ENCODE measurements at regions not wholly inside any gene's neighbourhood (a gene's known extent, or its start where the extent isn't known, plus 50 kb on each side); places are given as distances from the start of the nearest gene placed in this dataset.
A peak's percentile ranks its signal among the peaks of the same experiment; 100 is the strongest.
"Not testable (repeated sequence)": the region's sequence is repeated elsewhere in the genome, so short reads cannot be mapped to it uniquely, and the experiment has no call there.

- H3K27ac ChIP-seq (ENCODE audit: low read depth, low read length); BruUV-seq (replicated peaks); H3K27me3 ChIP-seq (ENCODE audit: insufficient read depth, low read length); H3K9me2 ChIP-seq (ENCODE audit: insufficient read depth); H3K36me3 ChIP-seq (ENCODE audit: control insufficient read depth in 1 of 2, insufficient read depth in 2 of 2, low read length in 2 of 2); H3K9me3 ChIP-seq (ENCODE audit: control insufficient read depth in 1 of 2, insufficient read depth in 1 of 2, low read depth in 1 of 2, low read length in 2 of 2); H2AFZ ChIP-seq (ENCODE audit: low read depth, low read length, poor library complexity, severe bottlenecking); POLR2A ChIA-PET; RAD21 ChIA-PET (ENCODE audit: low non-redundant PET in 1 of 2, low total read pairs in 2 of 2, uncharacterized antibody in 2 of 2, unreplicated experiment in 2 of 2); H3K9ac ChIP-seq (ENCODE audit: low read length); H3K4me3 ChIP-seq (replicated peaks in 1 of 2; ENCODE audit: low read depth in 1 of 2, low read length in 2 of 2); H3K4me2 ChIP-seq (ENCODE audit: low read length); H3K79me2 ChIP-seq (ENCODE audit: insufficient read depth, low read length); H3K4me1 ChIP-seq (ENCODE audit: control insufficient read depth in 1 of 2, insufficient read depth in 2 of 2, low read length in 2 of 2); H4K20me1 ChIP-seq (ENCODE audit: insufficient read depth): not testable (repeated sequence)
- TF ChIP-seq RAD21 (IDR thresholded peaks at IDR 0.05; ENCODE audit: low read depth), result peak; percentile 72
- TF ChIP-seq, protein P1, sequence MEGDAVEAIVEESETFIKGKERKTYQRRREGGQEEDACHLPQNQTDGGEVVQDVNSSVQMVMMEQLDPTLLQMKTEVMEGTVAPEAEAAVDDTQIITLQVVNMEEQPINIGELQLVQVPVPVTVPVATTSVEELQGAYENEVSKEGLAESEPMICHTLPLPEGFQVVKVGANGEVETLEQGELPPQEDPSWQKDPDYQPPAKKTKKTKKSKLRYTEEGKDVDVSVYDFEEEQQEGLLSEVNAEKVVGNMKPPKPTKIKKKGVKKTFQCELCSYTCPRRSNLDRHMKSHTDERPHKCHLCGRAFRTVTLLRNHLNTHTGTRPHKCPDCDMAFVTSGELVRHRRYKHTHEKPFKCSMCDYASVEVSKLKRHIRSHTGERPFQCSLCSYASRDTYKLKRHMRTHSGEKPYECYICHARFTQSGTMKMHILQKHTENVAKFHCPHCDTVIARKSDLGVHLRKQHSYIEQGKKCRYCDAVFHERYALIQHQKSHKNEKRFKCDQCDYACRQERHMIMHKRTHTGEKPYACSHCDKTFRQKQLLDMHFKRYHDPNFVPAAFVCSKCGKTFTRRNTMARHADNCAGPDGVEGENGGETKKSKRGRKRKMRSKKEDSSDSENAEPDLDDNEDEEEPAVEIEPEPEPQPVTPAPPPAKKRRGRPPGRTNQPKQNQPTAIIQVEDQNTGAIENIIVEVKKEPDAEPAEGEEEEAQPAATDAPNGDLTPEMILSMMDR (IDR thresholded peaks at IDR 0.05 in 2 of 3, conservative IDR thresholded peaks at IDR 0.05 in 1 of 3; ENCODE audit: borderline replicate concordance in 1 of 3, insufficient read depth in 1 of 3, low read depth in 2 of 3, low read length in 2 of 3), result peak; percentile 36 to 49 (median 40); a peak in 4 of 6 replicates
- peak; percentile 27 for DNase-seq (ENCODE audit: low read depth, low spot score)
- ATAC-seq, result peak; percentile 90
- CTCF ChIA-PET, result interaction anchor here (1.9 kb wide), 1 partner anchor 509 kb away, joined by 7 read pairs; no protein-coding TSS in a partner anchor
- intact Hi-C loops (cut with micrococcal nuclease), result loop anchor here (1.0 to 10.0 kb wide), 4 partner anchors 300 to 839 kb away; no protein-coding TSS in a partner anchor
Observed at GRCh38 chr1:166433404-166434304, 266.9 kb upstream of the FAM78B start.

DNA sequence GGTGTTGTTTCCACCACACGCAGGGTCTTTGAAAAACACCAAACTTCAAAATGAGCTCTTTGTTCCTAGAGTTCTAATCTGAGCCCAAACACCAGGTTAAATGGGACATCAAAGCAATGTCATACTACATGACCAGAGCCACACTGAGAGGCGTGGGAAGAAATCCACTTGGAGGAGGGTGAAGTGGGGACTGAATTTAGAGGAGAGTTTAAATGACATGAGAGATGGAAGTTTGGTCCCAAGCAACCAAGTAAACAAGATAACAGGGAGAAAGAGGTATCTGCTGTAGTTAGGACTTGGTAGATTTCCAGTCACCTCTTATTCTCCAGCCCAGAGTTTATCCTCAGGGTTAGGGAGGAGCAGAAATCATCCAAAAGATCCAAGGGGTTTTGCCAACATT, 290.9 kb upstream of the FAM78B start:
- Histone ChIP-seq H3K9me2 (ENCODE audit: insufficient read depth) (no peaks in the 10 kb centered on the region), H3K4me3 (replicated peaks in 1 of 2; ENCODE audit: low read depth in 1 of 2, low read length in 2 of 2) (no peak overlapping the region), H2AFZ (ENCODE audit: low read depth, low read length, poor library complexity, severe bottlenecking) (no peak overlapping the region), H3K4me2 (ENCODE audit: low read length) (no peak overlapping the region), H3K79me2 (ENCODE audit: insufficient read depth, low read length) (no peaks in the 10 kb centered on the region), H4K20me1 (ENCODE audit: insufficient read depth) (no peaks in the 10 kb centered on the region), H3K4me1 (ENCODE audit: control insufficient read depth in 1 of 2, insufficient read depth in 2 of 2, low read length in 2 of 2) (no peaks in the 10 kb centered on the region), H3K36me3 (ENCODE audit: control insufficient read depth in 1 of 2, insufficient read depth in 2 of 2, low read length in 2 of 2) (no peaks in the 10 kb centered on the region), H3K27me3 (ENCODE audit: insufficient read depth, low read length) (0 out of 2 replicates have a peak, but pooled peaks cover 5% of the 10 kb centered on the region), H3K27ac (ENCODE audit: low read depth, low read length) (no peak overlapping the region), H3K9me3 (ENCODE audit: control insufficient read depth in 1 of 2, insufficient read depth in 1 of 2, low read depth in 1 of 2, low read length in 2 of 2) (no peaks in the 10 kb centered on the region), H3K9ac (ENCODE audit: low read length) (no peak overlapping the region)
- DNase-seq (ENCODE audit: low read depth, low spot score), result no peak
- BruUV-seq (replicated peaks), result no TSS peak
- ATAC-seq, result no peak
- intact Hi-C loops (cut with micrococcal nuclease), result no loop called here
- ChIA-PET CTCF (no interaction called here), RAD21 (ENCODE audit: low non-redundant PET in 1 of 2, low total read pairs in 2 of 2, uncharacterized antibody in 2 of 2, unreplicated experiment in 2 of 2) (no interaction called here), POLR2A (no interaction called here)
- TF ChIP-seq FOSL1 (IDR thresholded peaks at IDR 0.05; ENCODE audit: low read depth) (no peak), TCF7L2 (IDR thresholded peaks at IDR 0.05; ENCODE audit: borderline replicate concordance, extremely low read depth, insufficient read depth, insufficient read length) (no peak), JUND (IDR thresholded peaks at IDR 0.05) (no peak), RAD21 (IDR thresholded peaks at IDR 0.05; ENCODE audit: low read depth) (no peak), CBX3 (IDR thresholded peaks at IDR 0.05; ENCODE audit: low read depth) (no peak), ZFX (IDR thresholded peaks at IDR 0.05) (no peak), YY1 (IDR thresholded peaks at IDR 0.05; ENCODE audit: extremely low read depth, insufficient replicate concordance, low read depth, low read length) (no peak), EGR1 (IDR thresholded peaks at IDR 0.05; ENCODE audit: low read depth) (no peak), SP1 (IDR thresholded peaks at IDR 0.05; ENCODE audit: low read depth) (no peak), CEBPB (IDR thresholded peaks at IDR 0.05; ENCODE audit: low read depth) (no peak)
- TF ChIP-seq, protein P1 (IDR thresholded peaks at IDR 0.05 in 2 of 3, conservative IDR thresholded peaks at IDR 0.05 in 1 of 3; ENCODE audit: borderline replicate concordance in 1 of 3, insufficient read depth in 1 of 3, low read depth in 2 of 3, low read length in 2 of 3), result no peak
- TF ChIP-seq, protein P2, sequence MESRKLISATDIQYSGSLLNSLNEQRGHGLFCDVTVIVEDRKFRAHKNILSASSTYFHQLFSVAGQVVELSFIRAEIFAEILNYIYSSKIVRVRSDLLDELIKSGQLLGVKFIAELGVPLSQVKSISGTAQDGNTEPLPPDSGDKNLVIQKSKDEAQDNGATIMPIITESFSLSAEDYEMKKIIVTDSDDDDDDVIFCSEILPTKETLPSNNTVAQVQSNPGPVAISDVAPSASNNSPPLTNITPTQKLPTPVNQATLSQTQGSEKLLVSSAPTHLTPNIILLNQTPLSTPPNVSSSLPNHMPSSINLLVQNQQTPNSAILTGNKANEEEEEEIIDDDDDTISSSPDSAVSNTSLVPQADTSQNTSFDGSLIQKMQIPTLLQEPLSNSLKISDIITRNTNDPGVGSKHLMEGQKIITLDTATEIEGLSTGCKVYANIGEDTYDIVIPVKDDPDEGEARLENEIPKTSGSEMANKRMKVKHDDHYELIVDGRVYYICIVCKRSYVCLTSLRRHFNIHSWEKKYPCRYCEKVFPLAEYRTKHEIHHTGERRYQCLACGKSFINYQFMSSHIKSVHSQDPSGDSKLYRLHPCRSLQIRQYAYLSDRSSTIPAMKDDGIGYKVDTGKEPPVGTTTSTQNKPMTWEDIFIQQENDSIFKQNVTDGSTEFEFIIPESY (IDR thresholded peaks at IDR 0.05; ENCODE audit: extremely low read depth, insufficient replicate concordance, low read length), result no peak
